Tibial artery (tissue), 4 donors: ENCODE measurements at regions not wholly inside any gene's neighbourhood (a gene's known extent, or its start where the extent isn't known, plus 50 kb on each side); places are given as distances from the start of the nearest gene placed in this dataset.

Experiments
- DNase-seq, 2 donors: peaks; one replicate each; pipeline ENCODE4 v3.0.0-alpha.2; 2019
- H3K27ac ChIP-seq, 2 donors: fragments of 200-600 bp; sonication (generic) in 1 of 2; 1 replicate in 1 of 2; 2 replicates in 1 of 2; pipeline ENCODE4 v1.5.1; 2018 to 2019; ENCODE audit warnings: mild to moderate bottlenecking in 1 of 2
- H3K27me3 ChIP-seq, 2 donors: fragments of 200-600 bp; sonication (generic) in 1 of 2; one replicate each; pipeline versions ENCODE4 v1.5.1 to v1.6.0; 2016 to 2019
- H3K36me3 ChIP-seq, 3 donors: fragments of 200-600 bp; sonication (generic) in 2 of 3; one replicate each; pipeline ENCODE4 v1.5.1; 2016 to 2019; ENCODE audit warnings: mild to moderate bottlenecking in 2 of 3
- H3K4me1 ChIP-seq, 4 donors: fragments of 200-600 bp; sonication (generic) in 2 of 4; 1 replicate in 3 of 4; 2 replicates in 1 of 4; pipeline ENCODE4 v1.5.1; 2016 to 2019
- H3K4me3 ChIP-seq, 2 donors: fragments of 200-600 bp; sonication (generic) in 1 of 2; 1 replicate in 1 of 2; 2 replicates in 1 of 2; pipeline ENCODE4 v1.5.1; 2018 to 2019; ENCODE audit warnings: mild to moderate bottlenecking in 2 of 2
- H3K9me3 ChIP-seq, 3 donors: fragments of 200-600 bp; sonication (generic) in 1 of 3; one replicate each; pipeline ENCODE4 v1.5.1; 2016 to 2019
- intact Hi-C: fragments of 100-400 bp; cut with DNase I; formaldehyde crosslinking; loops from one replicate; pipeline ENCODE4 v1.15.0; 2023; ENCODE audit warnings: low total_unique reads
- TF ChIP-seq, protein P1 (sequence below), 2 experiments: fragments of 200-600 bp in 1 of 2; fragments of 450-650 bp in 1 of 2; IDR thresholded peaks; one replicate each; pipeline ENCODE4 v1.5.1; 2017 to 2019; ENCODE audit warnings: antibody characterized with exemption in 2 of 2, mild to moderate bottlenecking in 1 of 2, moderate library complexity in 1 of 2

DNA sequence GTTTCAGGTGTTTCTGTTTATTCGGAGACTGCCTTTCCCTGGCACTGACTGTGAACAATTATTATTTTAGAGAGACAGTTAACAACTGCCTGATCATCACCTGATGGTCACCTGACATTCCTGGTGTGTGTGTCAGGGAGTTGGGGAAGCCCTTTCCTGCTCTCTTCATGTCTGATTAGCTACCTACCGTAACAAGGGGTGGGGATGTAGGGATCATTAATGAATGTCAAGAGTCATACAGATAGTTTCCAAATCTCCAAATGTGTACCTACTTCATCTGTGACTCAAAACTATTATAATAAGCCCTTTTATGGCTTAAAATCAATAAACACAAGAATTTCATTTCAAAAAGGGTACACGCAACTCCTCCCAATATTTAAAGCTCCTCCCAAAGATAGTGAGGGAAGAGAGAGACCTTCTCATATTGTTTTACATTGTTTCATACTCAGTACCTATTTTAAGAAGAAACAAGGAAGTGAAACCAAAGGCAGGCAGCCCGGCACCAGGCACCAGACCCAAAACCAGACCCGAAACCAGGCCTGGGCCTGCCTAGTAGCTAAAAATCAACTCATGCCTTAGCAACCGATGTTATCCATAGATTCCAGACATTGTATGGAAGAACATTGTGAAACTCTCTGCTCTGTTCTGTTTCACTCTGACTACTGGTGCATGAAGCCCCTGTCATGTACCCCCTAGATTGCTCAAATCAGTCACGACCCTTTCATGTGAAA is 844.9 kb upstream of the ALCAM start:
- no peaks in the 10 kb centered on the region for H3K36me3 ChIP-seq
- DNase-seq = peak in 1 of 2 donors; percentile 27
- no peaks in the 10 kb centered on the region for H3K9me3 ChIP-seq
- H3K4me1 ChIP-seq = peaks cover 0 to 13% (median 8%) of the 10 kb centered on the region in 4 donors
- no peak overlapping the region for H3K4me3 ChIP-seq
- H3K27ac ChIP-seq = peak overlapping the region in 1 of 2 donors; percentile 28
- H3K27me3 ChIP-seq = no peaks in the 10 kb centered on the region
- TF ChIP-seq, protein P1, sequence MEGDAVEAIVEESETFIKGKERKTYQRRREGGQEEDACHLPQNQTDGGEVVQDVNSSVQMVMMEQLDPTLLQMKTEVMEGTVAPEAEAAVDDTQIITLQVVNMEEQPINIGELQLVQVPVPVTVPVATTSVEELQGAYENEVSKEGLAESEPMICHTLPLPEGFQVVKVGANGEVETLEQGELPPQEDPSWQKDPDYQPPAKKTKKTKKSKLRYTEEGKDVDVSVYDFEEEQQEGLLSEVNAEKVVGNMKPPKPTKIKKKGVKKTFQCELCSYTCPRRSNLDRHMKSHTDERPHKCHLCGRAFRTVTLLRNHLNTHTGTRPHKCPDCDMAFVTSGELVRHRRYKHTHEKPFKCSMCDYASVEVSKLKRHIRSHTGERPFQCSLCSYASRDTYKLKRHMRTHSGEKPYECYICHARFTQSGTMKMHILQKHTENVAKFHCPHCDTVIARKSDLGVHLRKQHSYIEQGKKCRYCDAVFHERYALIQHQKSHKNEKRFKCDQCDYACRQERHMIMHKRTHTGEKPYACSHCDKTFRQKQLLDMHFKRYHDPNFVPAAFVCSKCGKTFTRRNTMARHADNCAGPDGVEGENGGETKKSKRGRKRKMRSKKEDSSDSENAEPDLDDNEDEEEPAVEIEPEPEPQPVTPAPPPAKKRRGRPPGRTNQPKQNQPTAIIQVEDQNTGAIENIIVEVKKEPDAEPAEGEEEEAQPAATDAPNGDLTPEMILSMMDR (IDR thresholded peaks at IDR 0.05) = no peak
- intact Hi-C loops = no loop called here

DNA sequence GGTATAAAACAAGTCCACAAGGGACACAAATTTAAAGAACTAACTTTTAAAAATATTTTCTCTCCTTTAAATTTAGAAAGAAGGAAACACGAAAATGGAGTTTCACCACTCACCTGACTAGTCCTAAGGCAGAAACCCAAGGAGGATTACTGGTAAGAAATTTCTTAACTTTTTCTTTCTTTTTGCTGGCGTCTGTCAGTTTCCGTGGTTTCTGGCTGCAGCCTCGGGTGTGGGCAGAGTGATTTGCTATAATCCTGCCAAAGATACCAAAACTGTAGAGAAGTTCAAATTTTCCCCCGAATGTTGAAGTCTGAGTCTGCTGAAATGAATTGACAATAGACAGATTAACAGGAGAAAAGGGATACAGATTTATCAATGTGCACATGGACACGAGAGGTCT is 843.6 kb upstream of the ALCAM start:
- H3K9me3 ChIP-seq = no peaks in the 10 kb centered on the region
- intact Hi-C loops = no loop called here
- H3K4me1 ChIP-seq = peaks cover 0 to 13% (median 8%) of the 10 kb centered on the region in 4 donors
- DNase-seq = no peak
- TF ChIP-seq, protein P1 (IDR thresholded peaks at IDR 0.05) = no peak
- H3K27ac ChIP-seq = no peak overlapping the region
- no peaks in the 10 kb centered on the region for H3K27me3 ChIP-seq
- H3K36me3 ChIP-seq = no peaks in the 10 kb centered on the region
- no peak overlapping the region for H3K4me3 ChIP-seq

DNA sequence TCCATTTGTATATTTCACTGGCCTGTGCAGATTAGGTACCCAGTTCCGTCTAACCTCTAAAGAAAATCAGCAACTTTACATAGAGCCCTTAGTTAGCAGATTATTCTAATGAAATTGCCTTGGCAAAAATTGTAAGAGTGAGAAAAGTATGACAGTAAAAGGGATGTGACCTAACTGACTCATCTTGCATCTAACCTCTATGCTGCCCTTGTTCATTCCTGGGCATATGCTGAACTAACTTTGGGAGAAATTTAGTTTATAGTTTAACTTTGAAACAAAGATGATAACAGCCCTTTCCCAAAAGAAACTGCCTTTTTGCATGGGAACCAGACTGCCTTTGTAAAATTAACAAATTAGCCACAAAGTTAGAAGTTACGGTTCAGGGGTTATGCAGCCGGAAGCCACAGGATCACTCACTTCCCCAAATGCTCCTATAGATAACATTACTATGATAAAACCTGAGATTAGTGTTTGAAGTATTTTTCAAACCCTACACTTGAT is 839.8 kb upstream of the ALCAM start:
- TF ChIP-seq, protein P1 (IDR thresholded peaks at IDR 0.05) = no peak
- no peak for DNase-seq
- intact Hi-C loops = no loop called here
- no peak overlapping the region for H3K27ac ChIP-seq
- H3K4me1 ChIP-seq = peaks cover 0 to 2% (median 0%) of the 10 kb centered on the region in 4 donors
- H3K9me3 ChIP-seq = no peaks in the 10 kb centered on the region
- no peaks in the 10 kb centered on the region for H3K27me3 ChIP-seq
- no peak overlapping the region for H3K4me3 ChIP-seq
- H3K36me3 ChIP-seq = no peaks in the 10 kb centered on the region

GRCh38 chr3:104530934-104531333 is 835.8 kb upstream of the ALCAM start:
- no peak for DNase-seq
- intact Hi-C loops = no loop called here
- Histone ChIP-seq H3K4me1 (no peaks in the 10 kb centered on the region), H3K9me3 (peaks cover 0 to 7% (median 0%) of the 10 kb centered on the region in 3 donors), H3K4me3 (no peak overlapping the region), H3K36me3 (no peaks in the 10 kb centered on the region), H3K27me3 (no peaks in the 10 kb centered on the region), H3K27ac (no peak overlapping the region)
- TF ChIP-seq, protein P1 (IDR thresholded peaks at IDR 0.05) = no peak

DNA sequence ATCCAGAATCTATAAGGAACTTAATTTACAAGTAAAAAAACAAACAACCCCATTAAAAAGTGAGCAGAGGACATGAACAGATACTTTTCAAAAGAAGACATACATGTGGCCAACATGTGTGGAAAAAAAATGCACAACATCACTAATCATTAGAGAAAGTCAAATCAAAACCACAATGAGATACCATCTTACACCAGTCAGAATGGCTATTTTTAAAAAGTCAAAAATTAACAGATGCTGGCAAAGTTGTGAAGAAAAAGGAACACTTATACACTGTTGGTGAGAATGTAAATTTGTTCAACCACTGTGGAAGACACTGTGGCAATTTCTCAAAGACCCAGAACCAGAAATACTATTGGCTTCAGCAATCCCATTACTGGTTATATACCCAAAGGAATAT is 830.0 kb upstream of the ALCAM start:
- no peak overlapping the region for H3K4me3 ChIP-seq
- intact Hi-C loops = no loop called here
- no peaks in the 10 kb centered on the region for H3K36me3 ChIP-seq
- H3K9me3 ChIP-seq = peaks cover 0 to 7% (median 0%) of the 10 kb centered on the region in 3 donors
- DNase-seq = no peak
- no peak overlapping the region for H3K27ac ChIP-seq
- H3K4me1 ChIP-seq = no peaks in the 10 kb centered on the region
- TF ChIP-seq, protein P1 (IDR thresholded peaks at IDR 0.05) = no peak
- H3K27me3 ChIP-seq = no peaks in the 10 kb centered on the region
